ENCODE measurements at regions not wholly inside any gene's neighbourhood (a gene's known extent, or its start where the extent isn't known, plus 50 kb on each side); places are given as distances from the start of the nearest gene placed in this dataset.

DNA sequence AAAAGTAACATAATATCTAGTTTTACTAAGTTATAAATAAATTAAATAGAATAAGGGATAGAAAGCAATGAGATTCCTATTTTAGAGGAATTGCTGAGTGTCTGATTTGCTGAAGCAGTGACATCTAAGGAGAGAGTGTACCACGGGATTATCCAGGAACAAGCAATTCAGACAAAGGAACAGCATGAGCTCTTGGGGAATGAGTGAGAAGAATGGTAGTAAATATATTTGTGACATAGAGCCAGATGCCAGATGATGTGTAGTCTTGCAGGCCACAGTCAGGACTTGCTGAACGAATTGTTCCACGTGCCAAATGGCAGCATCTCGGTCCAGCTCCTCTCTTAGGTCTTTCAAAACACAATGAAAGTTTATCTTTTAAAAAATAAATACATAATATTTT, 339.2 kb downstream of the TENT5A start:
- ChIA-PET CTCF (no interaction called here), POLR2A (no interaction called here)
- no peak for TF ChIP-seq CTCF (IDR thresholded peaks at IDR 0.05; ENCODE audit: control extremely low read depth, extremely low read depth, low read depth, missing control alignments)
- no peak for DNase-seq (ENCODE audit: extremely low spot score)

DNA sequence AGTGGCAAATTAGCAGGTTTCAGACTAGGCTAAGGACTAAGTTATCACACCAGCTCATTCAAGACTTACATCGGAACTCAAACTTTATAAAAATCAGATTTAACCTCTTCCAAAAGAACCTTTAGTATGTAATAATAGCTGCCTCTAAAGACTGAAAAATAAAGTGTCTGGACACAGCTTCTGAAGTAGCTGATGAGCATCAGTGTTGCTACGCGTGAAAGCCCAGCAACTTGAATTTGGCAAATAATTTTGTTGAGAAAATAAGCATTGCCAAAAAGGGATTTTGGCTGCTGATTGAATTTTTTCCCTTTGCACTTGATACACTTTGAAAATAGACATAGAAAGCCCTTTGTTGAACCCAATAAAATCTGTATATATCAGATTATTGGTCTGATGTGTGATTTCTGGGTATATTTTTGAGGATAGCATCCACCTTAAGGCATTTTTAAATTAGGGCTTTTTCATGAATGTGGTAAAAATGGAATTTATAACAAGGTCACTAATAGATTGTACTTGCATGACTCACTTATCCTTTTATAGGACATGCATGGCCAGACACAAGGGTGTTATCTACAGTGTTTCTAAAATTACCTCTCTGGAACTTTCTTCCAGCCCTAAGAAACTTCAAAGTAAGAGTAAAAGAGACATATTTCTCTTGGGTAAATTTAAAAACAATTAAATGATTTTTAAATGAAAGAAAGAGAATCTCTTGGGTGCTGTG, 350.4 kb downstream of the TENT5A start:
- ChIA-PET CTCF (no interaction called here), POLR2A (no interaction called here)
- no peak for DNase-seq (ENCODE audit: extremely low spot score)
- no peak for TF ChIP-seq CTCF (IDR thresholded peaks at IDR 0.05; ENCODE audit: control extremely low read depth, extremely low read depth, low read depth, missing control alignments)

DNA sequence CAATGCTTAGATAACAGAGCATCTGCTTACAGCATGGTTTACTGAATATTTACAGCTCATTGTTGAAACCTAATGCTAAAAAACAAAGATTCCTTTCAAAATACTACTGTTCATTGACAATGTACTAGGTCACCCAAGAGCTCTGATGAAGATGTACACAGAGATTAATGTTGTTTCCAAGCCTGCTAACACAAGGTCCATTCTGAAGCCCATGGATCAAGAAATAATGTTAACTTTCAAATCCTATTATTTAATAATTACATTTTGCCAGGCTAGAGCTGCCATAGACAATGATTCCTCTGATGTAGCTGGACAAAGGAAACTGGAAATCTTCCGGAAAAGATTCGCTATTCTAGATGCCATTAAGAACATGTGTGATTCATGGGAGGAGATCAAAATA, 355.6 kb downstream of the TENT5A start:
- ChIA-PET POLR2A (no interaction called here), CTCF (interaction anchor here (0.5 to 1.6 kb wide), 2 partner anchors 10 to 19 kb away, joined by 3 to 4 read pairs; no protein-coding TSS in a partner anchor)
- TF ChIP-seq CTCF (IDR thresholded peaks at IDR 0.05; ENCODE audit: control extremely low read depth, extremely low read depth, low read depth, missing control alignments): no peak
- no peak for DNase-seq (ENCODE audit: extremely low spot score)

DNA sequence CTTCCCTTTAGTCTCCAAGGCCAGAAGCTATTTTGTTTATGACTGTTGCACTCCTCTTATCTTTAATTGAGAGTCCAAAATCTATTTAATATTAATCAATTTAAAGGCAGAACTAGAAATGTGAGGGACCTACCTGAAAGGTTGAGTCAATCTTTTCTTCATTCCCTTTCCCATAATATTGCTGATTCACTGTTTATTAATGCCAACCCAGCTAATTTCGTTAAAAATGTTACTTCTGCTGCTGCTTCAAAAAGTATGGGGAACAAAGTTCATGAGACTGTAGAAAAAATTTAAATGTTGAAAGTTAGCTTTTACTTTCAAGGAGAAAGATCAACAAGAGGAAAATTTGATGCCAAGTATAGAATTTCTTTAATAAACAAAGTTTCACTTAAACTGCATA, 365.3 kb downstream of the TENT5A start:
- TF ChIP-seq CTCF (IDR thresholded peaks at IDR 0.05; ENCODE audit: control extremely low read depth, extremely low read depth, low read depth, missing control alignments): no peak
- POLR2A ChIA-PET: no interaction called here
- no peak for DNase-seq (ENCODE audit: extremely low spot score)
- CTCF ChIA-PET: interaction anchor here (1.3 kb wide), 1 partner anchor 10 kb away, joined by 4 read pairs; no protein-coding TSS in a partner anchor

- CTCF ChIA-PET: no interaction called here
- POLR2A ChIA-PET: no interaction called here
- DNase-seq (ENCODE audit: extremely low spot score): no peak
- no peak for TF ChIP-seq CTCF (IDR thresholded peaks at IDR 0.05; ENCODE audit: control extremely low read depth, extremely low read depth, low read depth, missing control alignments)
Observed at GRCh38 chr6:81384921-81385320, 367.6 kb downstream of the TENT5A start.

DNA sequence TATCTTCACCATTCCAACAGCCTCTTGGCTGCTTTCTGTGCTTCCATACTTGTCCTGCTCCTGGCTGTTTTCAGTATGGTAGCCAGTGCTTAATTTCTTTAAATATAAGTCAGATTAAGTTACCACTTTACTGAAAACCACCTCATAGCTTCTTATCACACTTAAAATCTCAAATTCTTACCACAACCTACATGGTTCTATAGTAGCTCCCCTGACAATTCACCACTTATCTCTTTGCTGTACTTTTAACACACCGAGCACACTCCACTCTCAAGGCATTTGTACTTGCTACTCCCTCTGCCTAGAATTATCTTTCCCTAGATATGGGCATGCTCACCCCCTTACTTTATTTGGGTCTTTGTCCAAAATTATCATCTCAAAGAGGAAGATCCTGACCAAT, 369.0 kb downstream of the TENT5A start:
- CTCF ChIA-PET: interaction anchor here (0.8 kb wide), 1 partner anchor 23 kb away, joined by 3 read pairs; no protein-coding TSS in a partner anchor
- POLR2A ChIA-PET: no interaction called here
- DNase-seq (ENCODE audit: extremely low spot score): no peak
- no peak for TF ChIP-seq CTCF (IDR thresholded peaks at IDR 0.05; ENCODE audit: control extremely low read depth, extremely low read depth, low read depth, missing control alignments)

Measured in GM10248 (cell line).